ENCODE measurements at regions not wholly inside any gene's neighbourhood (a gene's known extent, or its start where the extent isn't known, plus 50 kb on each side); places are given as distances from the start of the nearest gene placed in this dataset.

GRCh38 chr16:66121466-66121865 lies 245.0 kb upstream of the CDH5 start:
- no peak for TF ChIP-seq POLR2A (IDR thresholded peaks at IDR 0.05)
- TF ChIP-seq CTCF (IDR thresholded peaks at IDR 0.05): no peak
- TF ChIP-seq EP300 (IDR thresholded peaks at IDR 0.05): no peak
- no peak for TF ChIP-seq POLR2AphosphoS5 (IDR thresholded peaks at IDR 0.05)
